D721Med (cell line): ENCODE measurements at regions not wholly inside any gene's neighbourhood (a gene's known extent, or its start where the extent isn't known, plus 50 kb on each side); places are given as distances from the start of the nearest gene placed in this dataset.

ENCODE experiments used
- DNase-seq: peaks from one replicate; pipeline ENCODE4 v3.0.0; 2011; ENCODE audit warnings: low spot score; ENCODE audit not compliant: insufficient read length
- FAIRE-seq: peaks from 2 replicates; lab custom pipeline; 2011; peaks lifted over from hg19 to GRCh38; lab: Jason Lieb, UNC
- CTCF ChIP-seq: IDR thresholded peaks from 2 replicates; pipeline ENCODE4 v1.5.1; 2012; ENCODE audit warnings: mild to moderate bottlenecking, control low read depth; ENCODE audit not compliant: insufficient read depth; ENCODE audit errors: missing control alignments

GRCh38 chr10:2826675-2827074, 240.7 kb upstream of the PFKP start:
- no peak for TF ChIP-seq CTCF
- DNase-seq (no peak), FAIRE-seq (no peak)

- no peak for DNase-seq
- no peak for FAIRE-seq
- TF ChIP-seq CTCF = no peak
Observed at GRCh38 chr10:2825841-2826240, 241.5 kb upstream of the PFKP start.

- TF ChIP-seq CTCF = no peak
- DNase-seq = no peak
- no peak for FAIRE-seq
Observed at GRCh38 chr10:2817940-2818636, 249.3 kb upstream of the PFKP start.

- DNase-seq (no peak), FAIRE-seq (no peak)
- TF ChIP-seq CTCF = no peak
Observed at GRCh38 chr10:2813693-2814092, 253.7 kb upstream of the PFKP start.

- FAIRE-seq (no peak), DNase-seq (no peak)
- TF ChIP-seq CTCF = no peak
Observed at GRCh38 chr10:2813286-2813685, 254.1 kb upstream of the PFKP start.

GRCh38 chr10:2812631-2813030, 254.7 kb upstream of the PFKP start:
- no peak for TF ChIP-seq CTCF
- FAIRE-seq = no peak
- DNase-seq = no peak

GRCh38 chr10:2800178-2800577, 267.2 kb upstream of the PFKP start:
- no peak for TF ChIP-seq CTCF
- DNase-seq = no peak
- FAIRE-seq = no peak
